ENCODE measurements at regions not wholly inside any gene's neighbourhood (a gene's known extent, or its start where the extent isn't known, plus 50 kb on each side); places are given as distances from the start of the nearest gene placed in this dataset.

- TF ChIP-seq, protein P1, sequence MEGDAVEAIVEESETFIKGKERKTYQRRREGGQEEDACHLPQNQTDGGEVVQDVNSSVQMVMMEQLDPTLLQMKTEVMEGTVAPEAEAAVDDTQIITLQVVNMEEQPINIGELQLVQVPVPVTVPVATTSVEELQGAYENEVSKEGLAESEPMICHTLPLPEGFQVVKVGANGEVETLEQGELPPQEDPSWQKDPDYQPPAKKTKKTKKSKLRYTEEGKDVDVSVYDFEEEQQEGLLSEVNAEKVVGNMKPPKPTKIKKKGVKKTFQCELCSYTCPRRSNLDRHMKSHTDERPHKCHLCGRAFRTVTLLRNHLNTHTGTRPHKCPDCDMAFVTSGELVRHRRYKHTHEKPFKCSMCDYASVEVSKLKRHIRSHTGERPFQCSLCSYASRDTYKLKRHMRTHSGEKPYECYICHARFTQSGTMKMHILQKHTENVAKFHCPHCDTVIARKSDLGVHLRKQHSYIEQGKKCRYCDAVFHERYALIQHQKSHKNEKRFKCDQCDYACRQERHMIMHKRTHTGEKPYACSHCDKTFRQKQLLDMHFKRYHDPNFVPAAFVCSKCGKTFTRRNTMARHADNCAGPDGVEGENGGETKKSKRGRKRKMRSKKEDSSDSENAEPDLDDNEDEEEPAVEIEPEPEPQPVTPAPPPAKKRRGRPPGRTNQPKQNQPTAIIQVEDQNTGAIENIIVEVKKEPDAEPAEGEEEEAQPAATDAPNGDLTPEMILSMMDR (conservative IDR thresholded peaks at IDR 0.05; ENCODE audit: low read depth, low read length), result no peak
- no peak for DNase-seq (ENCODE audit: low read depth)
- no peak overlapping the region for H3K4me3 ChIP-seq (ENCODE audit: low read depth, low read length)
Measured at GRCh38 chr5:120789918-120790317, 325.8 kb downstream of the PRR16 start.

GRCh38 chr5:120790339-120790738, 326.2 kb downstream of the PRR16 start:
- DNase-seq (ENCODE audit: low read depth), result no peak
- H3K4me3 ChIP-seq (ENCODE audit: low read depth, low read length), result no peak overlapping the region
- TF ChIP-seq, protein P1 (conservative IDR thresholded peaks at IDR 0.05; ENCODE audit: low read depth, low read length), result no peak

GRCh38 chr5:120792477-120792876, 328.4 kb downstream of the PRR16 start:
- TF ChIP-seq, protein P1 (conservative IDR thresholded peaks at IDR 0.05; ENCODE audit: low read depth, low read length), result no peak
- H3K4me3 ChIP-seq (ENCODE audit: low read depth, low read length), result no peak overlapping the region
- DNase-seq (ENCODE audit: low read depth), result no peak

- H3K4me3 ChIP-seq (ENCODE audit: low read depth, low read length), result no peak overlapping the region
- no peak for DNase-seq (ENCODE audit: low read depth)
- TF ChIP-seq, protein P1 (conservative IDR thresholded peaks at IDR 0.05; ENCODE audit: low read depth, low read length), result no peak
Measured at GRCh38 chr5:120794121-120794520, 330.0 kb downstream of the PRR16 start.

- no peak overlapping the region for H3K4me3 ChIP-seq (ENCODE audit: low read depth, low read length)
- DNase-seq (ENCODE audit: low read depth), result no peak
Measured at GRCh38 chr5:120803282-120803681, 339.2 kb downstream of the PRR16 start.

DNA sequence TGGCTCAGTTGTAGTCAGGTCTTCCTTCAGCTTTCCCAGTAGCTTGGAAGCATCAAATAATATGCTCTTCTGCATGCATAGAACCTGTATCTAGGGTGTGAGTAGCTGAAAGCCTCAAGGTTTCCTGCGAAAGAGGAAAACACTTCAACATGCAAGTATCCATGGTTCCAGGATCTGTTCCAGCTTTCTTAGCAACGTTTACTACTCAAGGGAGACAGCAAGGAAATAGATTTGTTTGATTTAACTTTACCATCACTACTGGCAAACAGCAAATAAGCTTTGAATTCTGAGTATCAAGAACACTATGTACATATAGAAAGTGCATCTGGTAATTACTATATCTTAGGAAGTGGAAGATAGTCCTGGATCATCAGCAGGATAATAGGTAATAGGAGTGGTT, 341.0 kb downstream of the PRR16 start:
- no peak for DNase-seq (ENCODE audit: low read depth)
- H3K4me3 ChIP-seq (ENCODE audit: low read depth, low read length), result no peak overlapping the region
- TF ChIP-seq, protein P1 (conservative IDR thresholded peaks at IDR 0.05; ENCODE audit: low read depth, low read length), result no peak

More at GRCh38 chr5:120803282-120803681, 339.2 kb downstream of the PRR16 start:
- TF ChIP-seq, protein P1 (conservative IDR thresholded peaks at IDR 0.05; ENCODE audit: low read depth, low read length), result no peak

- no peak for DNase-seq (ENCODE audit: low read depth)
- TF ChIP-seq, protein P1 (conservative IDR thresholded peaks at IDR 0.05; ENCODE audit: low read depth, low read length), result no peak
- no peak overlapping the region for H3K4me3 ChIP-seq (ENCODE audit: low read depth, low read length)
Measured at GRCh38 chr5:120806202-120806601, 342.1 kb downstream of the PRR16 start.
